NB4 (cell line): ENCODE measurements at regions not wholly inside any gene's neighbourhood (a gene's known extent, or its start where the extent isn't known, plus 50 kb on each side); places are given as distances from the start of the nearest gene placed in this dataset.

Source experiments
- MYC ChIP-seq: IDR thresholded peaks from 2 replicates; pipeline ENCODE4 v1.6.1; 2011; ENCODE audit warnings: low read depth, low read length
- POLR2A ChIP-seq: IDR thresholded peaks from 2 replicates; pipeline ENCODE4 v1.6.1; 2011; ENCODE audit warnings: mild to moderate bottlenecking; ENCODE audit not compliant: insufficient read length; ENCODE audit errors: extremely low read depth

DNA sequence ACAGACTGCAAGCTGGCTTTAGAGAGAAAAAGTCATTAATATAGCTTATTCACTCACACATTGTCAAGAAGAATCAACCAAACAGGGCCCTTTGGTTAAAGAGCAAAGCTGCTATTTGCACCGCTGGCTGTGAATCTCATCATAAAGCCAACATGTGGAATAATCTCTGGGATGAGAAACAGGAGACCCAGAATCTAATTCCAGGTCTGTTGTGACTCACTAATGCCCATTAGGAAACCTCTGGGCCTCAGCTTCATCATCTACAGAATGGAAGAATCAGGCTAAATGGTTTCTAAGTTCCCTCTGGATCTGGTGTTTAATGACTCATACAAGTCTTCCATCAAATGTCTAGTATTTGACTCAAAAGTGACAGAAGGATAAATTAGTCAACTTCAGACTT lies 591.7 kb upstream of the DDX18 start:
- TF ChIP-seq POLR2A (no peak), MYC (no peak)
